Fibroblast of the aortic adventitia (primary cell): ENCODE measurements at regions not wholly inside any gene's neighbourhood (a gene's known extent, or its start where the extent isn't known, plus 50 kb on each side); places are given as distances from the start of the nearest gene placed in this dataset.

Experiments used
- DNase-seq: peaks from one replicate; pipeline ENCODE4 v3.0.0-alpha.2; 2010; ENCODE audit warnings: low read depth
- H3K4me3 ChIP-seq: 2 replicates; pipeline ENCODE4 v1.5.1; 2011; ENCODE audit warnings: low read depth, mild to moderate bottlenecking, control low read depth, low read length, moderate library complexity
- CTCF ChIP-seq: IDR thresholded peaks from 2 replicates; pipeline ENCODE4 v1.5.1; 2011; ENCODE audit warnings: mild to moderate bottlenecking, low read length, control low read depth, inconsistent platforms; ENCODE audit not compliant: insufficient read depth

GRCh38 chr2:18093196-18093595 is 214.7 kb downstream of the KCNS3 start:
- no peak overlapping the region for H3K4me3 ChIP-seq
- no peak for DNase-seq
- TF ChIP-seq CTCF: no peak

- DNase-seq: no peak
- no peak overlapping the region for H3K4me3 ChIP-seq
- TF ChIP-seq CTCF: no peak
Observed at GRCh38 chr2:18092760-18093159, 214.3 kb downstream of the KCNS3 start.

DNA sequence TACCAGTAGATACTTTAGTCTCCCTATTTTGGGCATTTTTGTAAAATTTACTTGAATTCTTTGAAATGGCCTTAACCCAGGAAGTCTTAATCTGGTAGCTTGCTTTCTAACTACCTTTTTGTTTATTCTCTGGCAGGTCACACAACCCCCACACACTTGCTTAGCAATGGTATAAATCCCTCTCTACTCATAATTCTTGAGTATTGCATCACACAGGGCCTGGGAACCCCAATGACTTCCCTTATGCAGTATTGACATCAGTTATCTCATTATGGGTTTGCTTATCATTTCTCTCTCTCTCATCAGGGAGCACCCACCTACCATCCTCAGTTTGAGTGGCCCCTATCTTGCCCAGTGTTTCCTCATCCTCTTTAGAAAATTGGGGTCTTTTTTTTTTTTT is 207.1 kb downstream of the KCNS3 start:
- TF ChIP-seq CTCF: no peak
- H3K4me3 ChIP-seq: no peak overlapping the region
- no peak for DNase-seq

DNA sequence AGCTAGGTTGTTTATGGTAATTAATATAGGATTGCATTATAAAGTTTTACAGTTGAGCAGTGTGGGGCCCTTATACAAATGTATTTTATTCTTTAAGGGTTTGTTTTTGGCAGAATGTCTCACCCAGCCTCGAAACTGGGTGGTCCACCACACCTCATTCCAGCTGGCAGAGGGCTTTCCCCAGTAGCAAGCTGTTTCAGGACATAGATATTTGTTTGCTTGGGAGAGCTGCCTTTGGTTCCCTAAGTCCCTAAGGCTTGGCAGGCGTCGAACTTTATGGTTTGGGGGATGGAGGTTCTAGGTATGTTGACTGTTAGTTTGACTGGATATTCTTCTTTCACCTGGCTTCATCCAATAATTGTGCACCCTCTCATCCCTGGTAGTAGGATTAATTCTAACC is 205.9 kb downstream of the KCNS3 start:
- no peak for TF ChIP-seq CTCF
- H3K4me3 ChIP-seq: no peak overlapping the region
- no peak for DNase-seq

- no peak for DNase-seq
- no peak overlapping the region for H3K4me3 ChIP-seq
- no peak for TF ChIP-seq CTCF
Observed at GRCh38 chr2:18083806-18084205, 205.3 kb downstream of the KCNS3 start.

- H3K4me3 ChIP-seq: no peak overlapping the region
- DNase-seq: no peak
- no peak for TF ChIP-seq CTCF
Observed at GRCh38 chr2:18078216-18078615, 199.7 kb downstream of the KCNS3 start.

- TF ChIP-seq CTCF: no peak
- DNase-seq: peak; percentile 33
- H3K4me3 ChIP-seq: no peak overlapping the region
Observed at GRCh38 chr2:18077704-18078103, 199.2 kb downstream of the KCNS3 start.
